Urothelium cell line (cell line): ENCODE measurements at regions not wholly inside any gene's neighbourhood (a gene's known extent, or its start where the extent isn't known, plus 50 kb on each side); places are given as distances from the start of the nearest gene placed in this dataset.
"Not testable (repeated sequence)": the region's sequence is repeated elsewhere in the genome, so short reads cannot be mapped to it uniquely, and the experiment has no call there.

Source experiments
- DNase-seq: peaks from one replicate; pipeline ENCODE4 v3.0.0; 2011; ENCODE audit warnings: low spot score, mixed read lengths
- FAIRE-seq: peaks from 2 replicates; lab custom pipeline; 2011; peaks lifted over from hg19 to GRCh38; lab: Jason Lieb, UNC

- no peak for FAIRE-seq
Observed at GRCh38 chr12:114821570-114821969, 137.6 kb upstream of the TBX3 start.

DNA sequence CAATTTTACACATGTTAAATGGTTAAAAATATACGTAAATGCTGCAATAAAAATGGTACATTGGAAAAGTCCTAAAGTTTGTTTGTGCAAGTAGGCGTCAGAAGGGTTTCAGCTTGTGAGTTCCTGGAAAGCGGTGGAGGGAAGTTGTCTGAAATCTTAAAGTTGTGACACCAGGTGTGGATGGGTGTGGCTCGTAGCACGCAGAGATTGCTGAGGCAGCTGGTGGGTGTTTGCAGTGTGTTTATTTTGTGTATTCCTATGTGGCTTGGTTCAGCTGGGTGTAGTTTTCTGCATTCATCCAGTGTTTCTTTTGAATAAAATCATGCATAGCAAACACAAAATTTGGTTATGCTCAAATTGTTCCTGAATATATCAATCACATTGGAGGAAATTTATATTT is 136.8 kb upstream of the TBX3 start:
- no peak for DNase-seq
- no peak for FAIRE-seq

More at GRCh38 chr12:114821570-114821969, 137.6 kb upstream of the TBX3 start:
- no peak for DNase-seq

DNA sequence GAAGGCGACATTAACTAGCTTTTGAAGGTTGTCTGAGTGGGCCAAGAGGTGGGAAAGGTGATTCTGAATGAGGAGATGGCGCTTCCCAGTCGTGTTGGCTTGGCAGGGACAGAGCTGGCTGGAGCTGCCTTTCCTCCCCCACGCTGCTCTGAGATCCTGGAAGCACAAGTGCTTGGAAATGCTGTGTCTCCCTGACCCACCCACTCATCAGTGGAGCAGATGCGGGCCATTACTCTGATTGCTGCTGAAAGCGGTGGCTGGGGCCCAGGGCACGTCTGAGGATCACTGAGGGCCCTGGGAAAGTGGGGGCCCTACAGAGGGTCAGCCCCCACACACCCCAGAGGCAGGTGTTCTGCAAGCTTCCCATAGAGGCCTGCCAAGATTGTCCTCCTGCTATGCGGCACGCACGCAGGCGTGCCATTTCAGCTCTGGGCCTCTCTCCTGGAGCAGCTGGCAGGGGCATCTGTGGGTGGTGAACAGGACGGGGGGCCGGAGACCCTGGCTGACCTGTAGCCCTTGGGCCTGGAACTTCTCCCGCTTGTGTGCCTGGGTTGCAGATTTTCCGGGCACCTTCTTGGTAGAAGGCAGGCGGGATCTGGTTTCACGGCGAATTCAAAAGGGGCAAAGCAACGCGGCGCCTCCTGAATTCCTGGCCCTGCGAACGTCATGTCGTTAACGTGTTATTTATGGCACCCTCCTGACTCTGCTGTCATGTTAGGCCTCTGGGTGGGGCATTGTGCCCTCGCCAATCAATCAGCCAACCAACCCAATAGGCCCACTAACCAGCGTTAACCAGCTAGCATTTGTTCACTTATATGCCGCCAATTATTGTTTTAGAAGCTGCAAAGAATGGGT is 133.8 kb upstream of the TBX3 start:
- FAIRE-seq, result no peak
- DNase-seq, result no peak

GRCh38 chr12:114815026-114815795 is 131.2 kb upstream of the TBX3 start:
- FAIRE-seq, result no peak
- no peak for DNase-seq

GRCh38 chr12:114812858-114813761 is 129.1 kb upstream of the TBX3 start:
- FAIRE-seq, result no peak
- DNase-seq, result peak; percentile 20

DNA sequence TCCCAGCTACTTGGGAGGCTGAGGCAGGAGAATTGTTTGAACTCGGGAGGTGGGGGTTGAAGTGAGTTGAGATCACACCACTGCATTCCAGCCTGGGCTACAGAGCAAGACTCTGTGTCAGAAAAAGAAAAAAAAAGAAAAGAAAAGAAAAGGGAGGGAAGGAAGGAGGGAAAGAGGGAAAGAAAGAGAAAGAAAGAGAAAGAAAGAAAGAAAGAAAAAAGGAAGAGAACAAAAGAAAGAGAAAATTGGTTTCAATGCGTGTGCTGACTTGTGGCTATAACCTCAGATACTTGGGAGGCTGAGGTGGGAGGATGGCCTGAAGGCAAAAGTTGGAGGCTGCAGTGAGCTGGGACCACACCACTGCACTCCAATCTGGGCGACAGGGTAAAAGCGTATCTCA is 128.4 kb upstream of the TBX3 start:
- FAIRE-seq (no peak), DNase-seq (no peak)

DNA sequence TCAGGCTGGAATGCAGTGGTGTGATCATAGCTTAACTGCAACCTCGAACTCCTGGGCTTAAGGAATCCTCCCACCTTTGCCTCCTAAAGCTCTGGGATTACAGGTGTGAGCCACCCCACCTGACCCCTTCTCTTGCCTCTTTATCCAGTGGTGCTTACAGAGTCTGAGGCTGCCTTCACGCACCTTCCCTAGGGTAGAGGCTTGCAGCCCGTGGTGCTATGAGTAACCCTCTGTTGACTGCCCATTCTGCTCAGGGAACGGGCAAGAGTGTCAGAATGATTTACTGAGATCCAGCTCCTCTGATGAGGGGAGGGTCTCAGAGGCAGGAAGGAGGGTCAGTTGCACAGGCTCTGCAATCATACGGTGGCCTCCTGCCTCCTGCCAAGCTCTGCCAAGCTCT is 125.1 kb upstream of the TBX3 start:
- DNase-seq (no peak), FAIRE-seq (no peak)

DNA sequence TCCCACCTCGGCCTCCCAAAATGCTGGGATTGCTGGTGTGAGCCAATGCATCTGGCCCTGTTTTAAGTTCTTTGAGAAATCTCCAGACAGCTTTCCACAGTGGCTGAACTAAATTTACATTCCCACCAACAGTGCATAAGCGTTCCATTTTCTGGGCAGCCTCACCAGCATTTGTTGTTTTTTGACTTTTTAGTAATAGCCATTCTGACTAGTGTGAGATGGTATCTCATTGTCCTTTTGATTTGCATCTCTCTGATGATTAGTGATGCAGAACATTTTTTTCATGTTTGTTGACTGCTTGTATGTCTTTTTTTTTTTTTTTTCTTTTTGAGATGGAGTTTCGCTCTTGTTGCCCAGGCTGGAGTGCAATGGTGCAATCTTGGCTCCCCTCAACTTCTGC is 117.4 kb upstream of the TBX3 start:
- FAIRE-seq, DNase-seq: not testable (repeated sequence)

DNA sequence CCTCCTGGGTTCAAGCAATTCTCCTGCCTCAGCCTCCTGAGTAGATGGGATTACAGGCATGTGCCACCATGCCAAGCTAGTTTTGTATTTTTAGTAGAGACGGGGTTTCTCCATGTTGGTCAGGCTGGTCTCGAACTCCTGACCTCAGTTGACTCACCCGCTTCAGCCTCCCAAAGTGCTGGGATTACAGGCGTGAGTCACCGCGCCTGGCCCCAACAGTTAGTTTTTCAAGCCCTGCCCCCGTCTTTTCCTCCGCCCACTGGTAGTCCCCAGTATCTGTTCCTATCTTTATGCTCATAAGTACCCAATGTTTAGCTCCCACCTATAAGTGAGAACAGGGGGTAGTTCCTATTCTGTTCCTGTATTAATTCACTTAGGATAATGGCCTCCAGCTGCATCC is 116.6 kb upstream of the TBX3 start:
- not testable (repeated sequence) for FAIRE-seq

GRCh38 chr12:114799574-114800487 is 115.9 kb upstream of the TBX3 start:
- DNase-seq, result peak; percentile 47
- no peak for FAIRE-seq

More for the DNA sequence above, 116.6 kb upstream of the TBX3 start:
- not testable (repeated sequence) for DNase-seq

GRCh38 chr12:114794049-114794558 is 110.1 kb upstream of the TBX3 start:
- no peak for FAIRE-seq
- DNase-seq, result no peak

DNA sequence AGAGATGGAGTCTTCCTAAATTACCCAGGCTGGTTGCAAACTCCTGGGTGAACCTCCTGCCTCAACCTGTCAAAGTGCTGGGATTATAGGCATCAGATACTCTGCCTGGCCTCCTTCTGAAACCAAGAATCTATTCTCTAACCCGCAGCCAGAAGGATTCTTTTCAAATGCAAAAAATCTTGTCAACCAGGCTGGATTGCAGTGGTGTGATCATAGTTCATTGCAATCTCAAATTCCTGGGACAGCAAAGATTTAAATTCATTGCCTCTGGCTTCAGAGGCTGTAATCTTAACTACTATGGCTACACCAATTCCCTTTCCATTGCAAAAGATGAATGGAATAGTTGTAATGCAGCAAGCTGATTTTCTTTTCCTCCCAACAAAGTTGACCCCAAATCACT is 106.3 kb upstream of the TBX3 start:
- no peak for DNase-seq
- no peak for FAIRE-seq

DNA sequence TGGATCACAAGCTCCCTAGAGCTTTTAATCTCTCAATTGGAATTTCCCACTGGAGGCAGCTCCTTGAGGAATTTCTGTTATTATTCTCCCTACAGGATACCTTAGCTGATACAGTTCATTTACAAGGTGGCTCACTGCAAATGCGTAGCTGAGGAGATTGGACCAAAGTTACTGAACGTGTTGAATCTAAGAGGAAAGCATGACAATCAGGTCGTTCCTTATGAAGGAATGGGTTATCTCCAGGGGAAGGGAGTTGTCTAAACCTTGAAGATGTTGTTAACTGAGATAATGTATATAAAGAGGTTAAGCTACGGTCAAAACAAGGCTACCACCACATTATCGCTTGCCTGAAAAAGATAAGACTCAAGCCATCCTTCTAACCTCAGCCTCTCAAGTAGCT is 105.8 kb upstream of the TBX3 start:
- no peak for FAIRE-seq
- DNase-seq, result no peak

DNA sequence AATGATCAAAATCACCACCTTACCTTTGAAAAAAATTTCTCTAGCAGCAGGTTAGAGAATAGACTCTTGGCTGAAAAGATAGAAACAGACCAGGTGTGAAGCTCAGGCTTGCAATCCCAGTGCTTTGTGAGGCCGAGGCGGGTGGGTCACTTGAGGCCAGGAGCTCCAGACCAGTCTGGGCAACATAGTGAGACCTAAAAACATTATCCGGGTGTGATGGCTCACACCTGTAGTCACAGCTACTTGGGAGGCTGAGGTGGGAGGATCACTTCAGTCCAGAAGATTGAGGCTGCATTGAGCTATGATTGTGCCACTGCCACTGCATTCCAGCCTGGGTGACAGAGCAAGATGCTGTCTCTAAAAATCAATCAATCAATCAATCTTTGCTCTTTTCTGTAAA is 105.3 kb upstream of the TBX3 start:
- DNase-seq (no peak), FAIRE-seq (no peak)

- DNase-seq (no peak), FAIRE-seq (no peak)
Observed at GRCh38 chr12:114784526-114784925, 100.6 kb upstream of the TBX3 start.

DNA sequence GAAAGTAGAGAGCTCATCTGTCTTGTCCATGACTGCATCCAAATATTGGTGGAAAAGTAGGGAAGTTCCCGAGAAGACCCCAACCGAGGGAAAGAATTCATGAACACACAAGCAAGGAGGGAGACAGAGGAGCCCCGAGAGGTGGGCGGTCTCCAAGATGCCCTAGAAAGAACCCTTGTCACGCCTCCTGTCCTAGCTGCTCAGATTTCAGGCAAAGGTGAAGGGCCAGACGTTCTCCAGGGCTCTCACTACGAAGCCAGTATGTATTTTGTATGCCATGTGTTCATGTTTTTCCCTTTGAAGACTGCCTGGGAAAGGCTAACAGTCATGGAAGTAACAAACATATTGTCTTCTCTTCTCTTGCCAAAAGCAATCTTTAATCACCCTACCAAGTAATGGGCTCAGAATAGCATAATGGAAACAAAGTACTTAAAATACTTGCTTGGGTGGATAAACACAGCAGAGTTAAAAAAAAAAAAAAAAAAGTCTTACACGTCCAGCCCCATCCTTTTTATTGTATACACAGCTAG is 99.2 kb upstream of the TBX3 start:
- DNase-seq (no peak), FAIRE-seq (no peak)

GRCh38 chr12:114780746-114781399 is 96.9 kb upstream of the TBX3 start:
- no peak for DNase-seq
- FAIRE-seq, result no peak

DNA sequence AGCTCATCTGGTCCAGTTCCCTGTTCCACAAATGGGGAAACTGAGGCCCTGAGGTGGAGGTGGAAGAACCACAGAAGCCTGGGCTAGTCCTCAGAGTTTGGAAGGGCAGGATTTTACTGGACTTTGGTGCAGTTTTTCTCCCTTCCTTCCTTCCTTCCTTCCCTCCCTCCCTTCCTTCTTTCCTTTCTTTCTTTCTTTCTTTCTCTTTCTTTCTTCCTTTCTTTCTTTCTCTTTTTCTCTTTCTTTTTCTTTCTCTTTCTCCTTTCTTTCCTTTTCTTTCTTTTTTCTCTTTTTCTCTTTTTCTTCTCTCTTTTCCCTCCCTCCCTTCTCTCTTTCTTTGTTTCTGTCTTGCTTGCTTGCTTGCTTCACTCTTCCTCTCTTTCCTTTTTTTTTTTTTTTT is 95.7 kb upstream of the TBX3 start:
- FAIRE-seq, result no peak

GRCh38 chr12:114779186-114779585 is 95.2 kb upstream of the TBX3 start:
- DNase-seq, result no peak
- FAIRE-seq, result no peak

More for the DNA sequence above, 95.7 kb upstream of the TBX3 start:
- DNase-seq, result no peak
